Cardiac muscle cell (in vitro differentiated cells and primary cell): ENCODE measurements at regions not wholly inside any gene's neighbourhood (a gene's known extent, or its start where the extent isn't known, plus 50 kb on each side); places are given as distances from the start of the nearest gene placed in this dataset.

Experiments used
- DNase-seq, 2 donors: peaks; one replicate each; pipeline versions ENCODE4 v3.0.0 to v3.0.0-alpha.2; 2010 to 2017; ENCODE audit warnings: low read depth in 1 of 2, low spot score in 1 of 2
- H3K27ac ChIP-seq: fragments of 200-600 bp; sonication (generic); 2 replicates; pipeline ENCODE4 v1.5.1; 2016
- H3K27me3 ChIP-seq: fragments of 200-600 bp; sonication (generic); 2 replicates; pipeline ENCODE4 v1.6.0; 2016; ENCODE audit warnings: control low read depth
- H3K36me3 ChIP-seq: fragments of 200-600 bp; sonication (generic); 2 replicates; pipeline ENCODE4 v1.5.1; 2016; ENCODE audit warnings: control low read depth
- H3K4me1 ChIP-seq: fragments of 200-600 bp; sonication (generic); 2 replicates; pipeline ENCODE4 v1.8.1; 2017; ENCODE audit warnings: low read depth, mild to moderate bottlenecking, mixed run types
- H3K4me3 ChIP-seq: fragments of 200-600 bp; sonication (generic); 2 replicates; pipeline ENCODE4 v1.5.1; 2016; ENCODE audit warnings: mild to moderate bottlenecking
- H3K9me3 ChIP-seq: fragments of 200-600 bp; sonication (generic); 2 replicates; pipeline ENCODE4 v1.5.1; 2017; ENCODE audit warnings: low read depth, mild to moderate bottlenecking, control low read depth
- CTCF ChIP-seq: IDR thresholded peaks from 2 replicates; pipeline ENCODE4 v1.5.1; 2012; ENCODE audit warnings: low read depth, mild to moderate bottlenecking, low read length

- Histone ChIP-seq H3K36me3 (no peaks in the 10 kb centered on the region), H3K27me3 (no peaks in the 10 kb centered on the region), H3K4me1 (no peaks in the 10 kb centered on the region), H3K4me3 (no peak overlapping the region), H3K9me3 (no peaks in the 10 kb centered on the region), H3K27ac (no peak overlapping the region)
- no peak for DNase-seq
- TF ChIP-seq CTCF, result no peak
Observed at GRCh38 chr1:29645586-29645985, 409.3 kb downstream of the PTPRU start.

- H3K27ac ChIP-seq, result no peak overlapping the region
- no peak for TF ChIP-seq CTCF
- no peaks in the 10 kb centered on the region for H3K9me3 ChIP-seq
- H3K4me1 ChIP-seq, result no peaks in the 10 kb centered on the region
- no peaks in the 10 kb centered on the region for H3K27me3 ChIP-seq
- H3K4me3 ChIP-seq, result no peak overlapping the region
- no peaks in the 10 kb centered on the region for H3K36me3 ChIP-seq
- DNase-seq, result no peak
Observed at GRCh38 chr1:29644812-29645211, 408.5 kb downstream of the PTPRU start.

GRCh38 chr1:29643838-29644440 lies 407.6 kb downstream of the PTPRU start:
- no peak for TF ChIP-seq CTCF
- Histone ChIP-seq H3K36me3 (no peaks in the 10 kb centered on the region), H3K27me3 (no peaks in the 10 kb centered on the region), H3K9me3 (no peaks in the 10 kb centered on the region), H3K4me3 (no peak overlapping the region), H3K4me1 (no peaks in the 10 kb centered on the region), H3K27ac (no peak overlapping the region)
- DNase-seq, result no peak

GRCh38 chr1:29643281-29643680 lies 407.0 kb downstream of the PTPRU start:
- no peak for DNase-seq

GRCh38 chr1:29642519-29642918 lies 406.2 kb downstream of the PTPRU start:
- Histone ChIP-seq H3K27ac (no peak overlapping the region), H3K9me3 (no peaks in the 10 kb centered on the region), H3K4me1 (no peaks in the 10 kb centered on the region), H3K27me3 (no peaks in the 10 kb centered on the region), H3K4me3 (no peak overlapping the region), H3K36me3 (no peaks in the 10 kb centered on the region)
- TF ChIP-seq CTCF, result no peak
- DNase-seq, result no peak

More at GRCh38 chr1:29643281-29643680, 407.0 kb downstream of the PTPRU start:
- Histone ChIP-seq H3K4me3 (no peak overlapping the region), H3K9me3 (no peaks in the 10 kb centered on the region), H3K27me3 (no peaks in the 10 kb centered on the region), H3K27ac (no peak overlapping the region), H3K4me1 (no peaks in the 10 kb centered on the region), H3K36me3 (no peaks in the 10 kb centered on the region)
- TF ChIP-seq CTCF, result no peak

- Histone ChIP-seq H3K36me3 (no peaks in the 10 kb centered on the region), H3K27me3 (no peaks in the 10 kb centered on the region), H3K4me1 (no peaks in the 10 kb centered on the region), H3K27ac (no peak overlapping the region), H3K9me3 (no peaks in the 10 kb centered on the region), H3K4me3 (no peak overlapping the region)
- DNase-seq, result no peak
- TF ChIP-seq CTCF, result no peak
Observed at GRCh38 chr1:29641921-29642320, 405.6 kb downstream of the PTPRU start.
